ENCODE measurements at regions not wholly inside any gene's neighbourhood (a gene's known extent, or its start where the extent isn't known, plus 50 kb on each side); places are given as distances from the start of the nearest gene placed in this dataset.

DNA sequence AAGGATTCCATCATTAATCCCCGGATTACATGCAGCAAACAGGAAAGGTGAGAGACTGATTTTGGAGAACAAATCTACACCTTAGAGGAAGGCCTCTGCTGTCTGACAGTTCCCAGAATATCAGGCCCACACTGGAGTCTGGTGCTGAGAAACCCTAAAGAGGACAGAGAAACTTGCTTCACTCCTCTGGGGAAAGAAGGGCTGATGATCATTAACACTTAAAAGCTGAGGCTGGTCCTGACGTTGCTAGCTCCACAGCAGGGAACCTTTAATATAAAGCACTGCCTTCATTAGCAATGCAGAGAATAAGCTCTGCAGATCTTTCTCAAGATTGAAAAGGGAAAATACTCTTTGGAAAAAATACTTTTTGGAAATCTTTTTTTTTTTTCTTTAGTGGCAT lies 1472.4 kb upstream of the GOT2 start:
- no peak overlapping the region for H3K4me2 ChIP-seq (ENCODE audit: low read length)
- no peak overlapping the region for H3K27ac ChIP-seq (ENCODE audit: low read length)
- TF ChIP-seq, protein P1, sequence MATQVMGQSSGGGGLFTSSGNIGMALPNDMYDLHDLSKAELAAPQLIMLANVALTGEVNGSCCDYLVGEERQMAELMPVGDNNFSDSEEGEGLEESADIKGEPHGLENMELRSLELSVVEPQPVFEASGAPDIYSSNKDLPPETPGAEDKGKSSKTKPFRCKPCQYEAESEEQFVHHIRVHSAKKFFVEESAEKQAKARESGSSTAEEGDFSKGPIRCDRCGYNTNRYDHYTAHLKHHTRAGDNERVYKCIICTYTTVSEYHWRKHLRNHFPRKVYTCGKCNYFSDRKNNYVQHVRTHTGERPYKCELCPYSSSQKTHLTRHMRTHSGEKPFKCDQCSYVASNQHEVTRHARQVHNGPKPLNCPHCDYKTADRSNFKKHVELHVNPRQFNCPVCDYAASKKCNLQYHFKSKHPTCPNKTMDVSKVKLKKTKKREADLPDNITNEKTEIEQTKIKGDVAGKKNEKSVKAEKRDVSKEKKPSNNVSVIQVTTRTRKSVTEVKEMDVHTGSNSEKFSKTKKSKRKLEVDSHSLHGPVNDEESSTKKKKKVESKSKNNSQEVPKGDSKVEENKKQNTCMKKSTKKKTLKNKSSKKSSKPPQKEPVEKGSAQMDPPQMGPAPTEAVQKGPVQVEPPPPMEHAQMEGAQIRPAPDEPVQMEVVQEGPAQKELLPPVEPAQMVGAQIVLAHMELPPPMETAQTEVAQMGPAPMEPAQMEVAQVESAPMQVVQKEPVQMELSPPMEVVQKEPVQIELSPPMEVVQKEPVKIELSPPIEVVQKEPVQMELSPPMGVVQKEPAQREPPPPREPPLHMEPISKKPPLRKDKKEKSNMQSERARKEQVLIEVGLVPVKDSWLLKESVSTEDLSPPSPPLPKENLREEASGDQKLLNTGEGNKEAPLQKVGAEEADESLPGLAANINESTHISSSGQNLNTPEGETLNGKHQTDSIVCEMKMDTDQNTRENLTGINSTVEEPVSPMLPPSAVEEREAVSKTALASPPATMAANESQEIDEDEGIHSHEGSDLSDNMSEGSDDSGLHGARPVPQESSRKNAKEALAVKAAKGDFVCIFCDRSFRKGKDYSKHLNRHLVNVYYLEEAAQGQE (IDR thresholded peaks at IDR 0.05; ENCODE audit: borderline replicate concordance): no peak
- TF ChIP-seq EP300 (conservative IDR thresholded peaks at IDR 0.05; ENCODE audit: poor library complexity, severe bottlenecking): no peak
- no peak for TF ChIP-seq POLR2AphosphoS5 (IDR thresholded peaks at IDR 0.05)
- no peak for TF ChIP-seq MXI1 (conservative IDR thresholded peaks at IDR 0.05; ENCODE audit: poor library complexity, severe bottlenecking)
- TF ChIP-seq TAF1 (IDR thresholded peaks at IDR 0.05; ENCODE audit: low read depth): no peak
- no peak for TF ChIP-seq SMC3 (conservative IDR thresholded peaks at IDR 0.05; ENCODE audit: poor library complexity)
- no peak for TF ChIP-seq CTCF (IDR thresholded peaks at IDR 0.05; ENCODE audit: poor library complexity, severe bottlenecking)
- TF ChIP-seq RAD21 (conservative IDR thresholded peaks at IDR 0.05): no peak
- TF ChIP-seq EZH2 (IDR thresholded peaks at IDR 0.05; ENCODE audit: borderline replicate concordance, insufficient read depth, low read length, poor library complexity, severe bottlenecking): no peak
- no peaks in the 10 kb centered on the region for H3K9me3 ChIP-seq (ENCODE audit: low read length)
- no peaks in the 10 kb centered on the region for H4K20me1 ChIP-seq (ENCODE audit: insufficient read depth)
- no peaks in the 10 kb centered on the region for H3K36me3 ChIP-seq (ENCODE audit: insufficient read depth, low read length)
- no peaks in the 10 kb centered on the region for H3F3A ChIP-seq (ENCODE audit: insufficient read depth, low read length, poor library complexity, severe bottlenecking)
- H3K9me2 ChIP-seq (ENCODE audit: insufficient read depth, low read length): no peaks in the 10 kb centered on the region
- H3K4me3 ChIP-seq (ENCODE audit: low read length): no peak overlapping the region
- H2AFZ ChIP-seq (ENCODE audit: low read depth, low read length): no peak overlapping the region
- H3K79me2 ChIP-seq (replicated peaks; ENCODE audit: insufficient read depth, low read length): no peaks in the 10 kb centered on the region
- no peak overlapping the region for H3K9ac ChIP-seq (ENCODE audit: low read length)
- no peaks in the 10 kb centered on the region for H3K27me3 ChIP-seq (ENCODE audit: insufficient read depth, low read depth, low read length)

DNA sequence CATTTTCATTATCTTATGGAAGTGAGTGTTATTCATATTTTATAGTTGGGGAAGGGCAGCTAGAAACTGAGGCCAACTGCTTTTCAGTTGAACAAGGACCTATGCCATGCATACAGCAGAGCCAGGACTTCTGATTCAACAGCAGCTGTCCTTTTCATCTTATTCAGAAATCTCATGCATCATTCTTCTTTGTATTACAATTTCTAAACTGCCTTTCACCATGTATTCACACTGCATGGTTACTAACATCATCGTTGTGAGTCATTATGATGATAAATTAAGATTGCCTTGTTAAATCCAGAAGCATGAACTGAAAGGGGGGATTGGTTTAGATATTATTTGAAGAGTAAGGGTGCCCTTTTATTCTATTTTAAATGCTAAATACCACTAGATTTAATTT lies 1470.1 kb upstream of the GOT2 start:
- H3K79me2 ChIP-seq (replicated peaks; ENCODE audit: insufficient read depth, low read length): no peaks in the 10 kb centered on the region
- no peak overlapping the region for H3K27ac ChIP-seq (ENCODE audit: low read length)
- no peaks in the 10 kb centered on the region for H3K27me3 ChIP-seq (ENCODE audit: insufficient read depth, low read depth, low read length)
- H2AFZ ChIP-seq (ENCODE audit: low read depth, low read length): no peak overlapping the region
- H3K36me3 ChIP-seq (ENCODE audit: insufficient read depth, low read length): no peaks in the 10 kb centered on the region
- no peaks in the 10 kb centered on the region for H3K9me3 ChIP-seq (ENCODE audit: low read length)
- no peak for TF ChIP-seq CTCF (IDR thresholded peaks at IDR 0.05; ENCODE audit: poor library complexity, severe bottlenecking)
- no peak for TF ChIP-seq MXI1 (conservative IDR thresholded peaks at IDR 0.05; ENCODE audit: poor library complexity, severe bottlenecking)
- TF ChIP-seq, protein P1 (IDR thresholded peaks at IDR 0.05; ENCODE audit: borderline replicate concordance): no peak
- no peak for TF ChIP-seq EP300 (conservative IDR thresholded peaks at IDR 0.05; ENCODE audit: poor library complexity, severe bottlenecking)
- H3F3A ChIP-seq (ENCODE audit: insufficient read depth, low read length, poor library complexity, severe bottlenecking): no peaks in the 10 kb centered on the region
- H3K9me2 ChIP-seq (ENCODE audit: insufficient read depth, low read length): no peaks in the 10 kb centered on the region
- no peaks in the 10 kb centered on the region for H4K20me1 ChIP-seq (ENCODE audit: insufficient read depth)
- H3K4me2 ChIP-seq (ENCODE audit: low read length): no peak overlapping the region
- H3K4me3 ChIP-seq (ENCODE audit: low read length): no peak overlapping the region
- H3K9ac ChIP-seq (ENCODE audit: low read length): no peak overlapping the region

Data from neural cell (in vitro differentiated cells).